ENCODE measurements at regions not wholly inside any gene's neighbourhood (a gene's known extent, or its start where the extent isn't known, plus 50 kb on each side); places are given as distances from the start of the nearest gene placed in this dataset.

- Histone ChIP-seq H3K79me2 (ENCODE audit: control insufficient read depth in 1 of 2, insufficient read depth in 2 of 2, low read length in 2 of 2) (no peaks in the 10 kb centered on the region), H3K4me3 (ENCODE audit: extremely low read depth in 1 of 4, insufficient read depth in 2 of 4, low read depth in 3 of 4, low read length in 4 of 4) (no peak overlapping the region), H3K27me3 (replicated peaks in 1 of 4; ENCODE audit: control insufficient read depth in 3 of 4, extremely low read depth in 1 of 4, insufficient read depth in 3 of 4, low read length in 3 of 4) (no peaks in the 10 kb centered on the region), H3K4me1 (replicated peaks in 1 of 4; ENCODE audit: control insufficient read depth in 3 of 4, insufficient read depth in 4 of 4, low read length in 3 of 4) (peaks cover 0 to 3% (median 2%) of the 10 kb centered on the region in 4 experiments; a peak in 3 of 7 replicates), H4K5ac (ENCODE audit: insufficient read length, low read depth, low read length) (no peak overlapping the region), H3K4ac (replicated peaks; ENCODE audit: insufficient read length, low read depth, low read length) (no peak overlapping the region), H3K56ac (replicated peaks; ENCODE audit: insufficient read length, low read depth, low read length) (no peak overlapping the region), H3K9ac (replicated peaks in 1 of 4; ENCODE audit: extremely low read depth in 1 of 4, low read depth in 3 of 4, low read length in 3 of 4) (no peak overlapping the region; a peak in 1 of 7 replicates), H3K36me3 (ENCODE audit: control insufficient read depth in 2 of 4, insufficient read depth in 4 of 4, low read length in 3 of 4) (no peaks in the 10 kb centered on the region), H3K27ac (ENCODE audit: low read depth, low read length) (no peak overlapping the region), H4K8ac (ENCODE audit: extremely low read depth, insufficient read depth, low read length) (no peak overlapping the region), H3K23ac (ENCODE audit: insufficient read length) (no peak overlapping the region), H2AFZ (ENCODE audit: low read length) (no peak overlapping the region), H3K79me1 (ENCODE audit: low read depth, low read length) (no peaks in the 10 kb centered on the region), H4K20me1 (replicated peaks in 1 of 2; ENCODE audit: control insufficient read depth in 1 of 2, insufficient read depth in 2 of 2, low read length in 2 of 2) (no peaks in the 10 kb centered on the region), H3K23me2 (ENCODE audit: low read depth, low read length) (no peaks in the 10 kb centered on the region), H3K9me3 (ENCODE audit: insufficient read depth in 2 of 2, low read depth in 1 of 2, low read length in 1 of 2) (no peaks in the 10 kb centered on the region), H2BK15ac (ENCODE audit: low read length) (no peak overlapping the region), H4K91ac (replicated peaks; ENCODE audit: insufficient read length, low read length) (no peak overlapping the region), H2BK5ac (ENCODE audit: low read depth, low read length) (no peak overlapping the region), H2AK5ac (ENCODE audit: low read depth, low read length) (no peak overlapping the region), H2BK20ac (ENCODE audit: low read length) (no peak overlapping the region), H3K14ac (ENCODE audit: insufficient read length) (no peak overlapping the region), H2BK120ac (replicated peaks; ENCODE audit: low read depth, low read length) (no peak overlapping the region), H2BK12ac (ENCODE audit: low read depth, low read length) (no peak overlapping the region), H3K18ac (ENCODE audit: extremely low read depth, low read length) (no peak overlapping the region), H3K4me2 (ENCODE audit: insufficient read depth in 1 of 2, low read depth in 2 of 2, low read length in 2 of 2) (no peak overlapping the region)
- CTCF ChIA-PET (ENCODE audit: partially characterized antibody), result interaction anchor here (1.0 kb wide), 1 partner anchor 82 kb away, joined by 3 read pairs; no protein-coding TSS in a partner anchor
- 95% methylated on average over 12 of the region's 12 CpGs; no CpG with 5 or more reads in 1 of the 2 experiments for WGBS, 2 experiments (ENCODE audit: extremely low coverage in 1 of 2, insufficient coverage in 1 of 2, insufficient read length in 1 of 2, insufficient replicate concordance in 2 of 2, low coverage in 1 of 2, low lambda C conversion rate in 2 of 2, missing lambda C conversion rate in 1 of 2)
- DNase-seq (ENCODE audit: low read depth in 1 of 2, low spot score in 2 of 2) (no peak), FAIRE-seq (no peak)
- TF ChIP-seq POU5F1 (IDR thresholded peaks at IDR 0.05; ENCODE audit: low read depth, low read length) (no peak), HDAC6 (IDR thresholded peaks at IDR 0.05; ENCODE audit: low read depth, low read length) (no peak), POLR2A (IDR thresholded peaks at IDR 0.05; ENCODE audit: control extremely low read depth in 1 of 2, low read depth in 2 of 2, low read length in 2 of 2) (no peak), SIX5 (IDR thresholded peaks at IDR 0.05; ENCODE audit: low read depth, low read length) (no peak), HDAC2 (IDR thresholded peaks at IDR 0.05; ENCODE audit: borderline replicate concordance in 1 of 2, low read depth in 2 of 2, low read length in 2 of 2) (no peak), CREB1 (IDR thresholded peaks at IDR 0.05) (no peak), GTF2F1 (IDR thresholded peaks at IDR 0.05; ENCODE audit: borderline replicate concordance, low read depth, low read length) (no peak), E2F6 (IDR thresholded peaks at IDR 0.05) (no peak), JUND (IDR thresholded peaks at IDR 0.05; ENCODE audit: low read length) (no peak)
- POLR2A ChIA-PET (ENCODE audit: partially characterized antibody), result no interaction called here
Measured at GRCh38 chr11:67795746-67796145, 121.3 kb upstream of the ALDH3B2 start.

Measured in H1 (cell line).